ENCODE measurements at regions not wholly inside any gene's neighbourhood (a gene's known extent, or its start where the extent isn't known, plus 50 kb on each side); places are given as distances from the start of the nearest gene placed in this dataset.

- H4K20me1 ChIP-seq (ENCODE audit: control insufficient read depth, extremely low read depth, insufficient read depth, low read length) = no peaks in the 10 kb centered on the region
- H3K9ac ChIP-seq (ENCODE audit: insufficient read depth, low read length) = no peak overlapping the region
- no peak for TF ChIP-seq CTCF (conservative IDR thresholded peaks at IDR 0.05 in 1 of 2, IDR thresholded peaks at IDR 0.05 in 1 of 2; ENCODE audit: low read depth in 1 of 2, low read length in 2 of 2)
- TF ChIP-seq EZH2 (IDR thresholded peaks at IDR 0.05; ENCODE audit: low read length, missing control alignments) = no peak
- DNase-seq (ENCODE audit: low read depth in 2 of 2) = no peak
- no peaks in the 10 kb centered on the region for H3K79me2 ChIP-seq (ENCODE audit: control insufficient read depth, insufficient read depth, low read length)
- H3K27ac ChIP-seq (ENCODE audit: insufficient read depth, low read length) = no peak overlapping the region
- H3K4me2 ChIP-seq (ENCODE audit: extremely low read depth, insufficient read depth, low read length) = no peak overlapping the region
- H3K9me3 ChIP-seq (ENCODE audit: control insufficient read depth, insufficient read depth, low read depth, low read length) = no peaks in the 10 kb centered on the region
- H2AFZ ChIP-seq (ENCODE audit: low read length) = no peak overlapping the region
- no peak overlapping the region for H3K4me3 ChIP-seq (replicated peaks in 1 of 4; ENCODE audit: control extremely low read depth in 1 of 4, insufficient read depth in 1 of 4, low read depth in 3 of 4, low read length in 4 of 4)
- no peaks in the 10 kb centered on the region for H3K27me3 ChIP-seq (ENCODE audit: control insufficient read depth, insufficient read depth, low read length)
- no peaks in the 10 kb centered on the region for H3K36me3 ChIP-seq (ENCODE audit: control insufficient read depth, insufficient read depth, low read length)
- no peaks in the 10 kb centered on the region for H3K4me1 ChIP-seq (ENCODE audit: control insufficient read depth, extremely low read depth, insufficient read depth, low read length)
These were observed 210.0 kb upstream of the MAN1A1 start for GRCh38 chr6:119559586-119559985.

GRCh38 chr6:119557239-119557638 lies 207.7 kb upstream of the MAN1A1 start:
- H3K4me2 ChIP-seq (ENCODE audit: extremely low read depth, insufficient read depth, low read length) = no peak overlapping the region
- no peaks in the 10 kb centered on the region for H3K9me3 ChIP-seq (ENCODE audit: control insufficient read depth, insufficient read depth, low read depth, low read length)
- no peak overlapping the region for H3K27ac ChIP-seq (ENCODE audit: insufficient read depth, low read length)
- H3K4me3 ChIP-seq (replicated peaks in 1 of 4; ENCODE audit: control extremely low read depth in 1 of 4, insufficient read depth in 1 of 4, low read depth in 3 of 4, low read length in 4 of 4) = no peak overlapping the region
- no peak overlapping the region for H2AFZ ChIP-seq (ENCODE audit: low read length)
- H3K79me2 ChIP-seq (ENCODE audit: control insufficient read depth, insufficient read depth, low read length) = no peaks in the 10 kb centered on the region
- DNase-seq (ENCODE audit: low read depth in 2 of 2) = no peak
- H3K9ac ChIP-seq (ENCODE audit: insufficient read depth, low read length) = no peak overlapping the region
- H3K36me3 ChIP-seq (ENCODE audit: control insufficient read depth, insufficient read depth, low read length) = no peaks in the 10 kb centered on the region
- H4K20me1 ChIP-seq (ENCODE audit: control insufficient read depth, extremely low read depth, insufficient read depth, low read length) = no peaks in the 10 kb centered on the region
- H3K4me1 ChIP-seq (ENCODE audit: control insufficient read depth, extremely low read depth, insufficient read depth, low read length) = no peaks in the 10 kb centered on the region
- no peak for TF ChIP-seq EZH2 (IDR thresholded peaks at IDR 0.05; ENCODE audit: low read length, missing control alignments)
- no peaks in the 10 kb centered on the region for H3K27me3 ChIP-seq (ENCODE audit: control insufficient read depth, insufficient read depth, low read length)

- Histone ChIP-seq H2AFZ (ENCODE audit: low read length) (no peak overlapping the region), H3K27me3 (ENCODE audit: control insufficient read depth, insufficient read depth, low read length) (no peaks in the 10 kb centered on the region), H3K27ac (ENCODE audit: insufficient read depth, low read length) (no peak overlapping the region), H3K9ac (ENCODE audit: insufficient read depth, low read length) (no peak overlapping the region), H4K20me1 (ENCODE audit: control insufficient read depth, extremely low read depth, insufficient read depth, low read length) (no peaks in the 10 kb centered on the region), H3K4me3 (replicated peaks in 1 of 4; ENCODE audit: control extremely low read depth in 1 of 4, insufficient read depth in 1 of 4, low read depth in 3 of 4, low read length in 4 of 4) (no peak overlapping the region), H3K4me1 (ENCODE audit: control insufficient read depth, extremely low read depth, insufficient read depth, low read length) (no peaks in the 10 kb centered on the region), H3K4me2 (ENCODE audit: extremely low read depth, insufficient read depth, low read length) (no peak overlapping the region), H3K9me3 (ENCODE audit: control insufficient read depth, insufficient read depth, low read depth, low read length) (no peaks in the 10 kb centered on the region), H3K36me3 (ENCODE audit: control insufficient read depth, insufficient read depth, low read length) (no peaks in the 10 kb centered on the region), H3K79me2 (ENCODE audit: control insufficient read depth, insufficient read depth, low read length) (no peaks in the 10 kb centered on the region)
- DNase-seq (ENCODE audit: low read depth in 2 of 2) = peak in 1 of 2 donors; percentile 19
- TF ChIP-seq EZH2 (IDR thresholded peaks at IDR 0.05; ENCODE audit: low read length, missing control alignments) (no peak), CTCF (conservative IDR thresholded peaks at IDR 0.05 in 1 of 2, IDR thresholded peaks at IDR 0.05 in 1 of 2; ENCODE audit: low read depth in 1 of 2, low read length in 2 of 2) (no peak)
These were observed 202.5 kb upstream of the MAN1A1 start for GRCh38 chr6:119552021-119552420.
